HG03175 (cell line): ENCODE measurements at regions not wholly inside any gene's neighbourhood (a gene's known extent, or its start where the extent isn't known, plus 50 kb on each side); places are given as distances from the start of the nearest gene placed in this dataset.
"Not testable (repeated sequence)": the region's sequence is repeated elsewhere in the genome, so short reads cannot be mapped to it uniquely, and the experiment has no call there.

Experiments used
- ATAC-seq: cut with Tn5 transposase; IDR thresholded peaks from one replicate; pipeline ENCODE4 v1.9.1; 2021; ENCODE audit warnings: mild to moderate bottlenecking, moderate library complexity; ENCODE audit not compliant: unreplicated experiment

DNA sequence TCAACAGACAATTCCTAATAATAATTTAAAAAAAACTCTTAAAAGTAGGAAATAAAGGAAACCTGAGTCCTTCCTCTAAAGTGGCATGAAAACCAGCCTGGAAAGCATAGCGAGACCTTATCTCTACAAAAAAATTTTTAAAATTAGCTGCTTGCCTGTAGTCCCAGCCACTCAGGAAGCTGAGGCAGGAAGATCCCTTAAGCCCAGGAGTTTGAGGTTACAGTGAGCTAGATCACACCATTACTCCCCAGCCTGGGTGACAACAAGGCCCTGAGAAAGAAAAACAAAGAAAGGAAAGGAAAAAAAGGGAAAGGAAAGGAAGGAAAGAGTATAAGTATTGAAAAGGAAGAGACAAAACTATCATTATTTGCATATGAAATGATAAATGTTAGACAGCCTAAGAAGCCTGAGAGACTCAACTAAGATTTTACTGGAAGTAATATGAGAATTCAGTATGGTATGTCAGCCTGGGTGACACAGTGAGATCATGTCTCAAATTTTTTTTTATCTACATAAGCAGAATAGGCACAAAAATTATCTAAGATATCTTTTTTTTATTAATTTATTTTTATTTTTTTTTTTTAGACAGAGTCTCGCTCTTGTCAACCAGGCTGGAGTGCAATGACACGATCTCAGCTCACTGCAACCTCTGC is 113.0 kb downstream of the GOSR1 start:
- no peak for ATAC-seq

DNA sequence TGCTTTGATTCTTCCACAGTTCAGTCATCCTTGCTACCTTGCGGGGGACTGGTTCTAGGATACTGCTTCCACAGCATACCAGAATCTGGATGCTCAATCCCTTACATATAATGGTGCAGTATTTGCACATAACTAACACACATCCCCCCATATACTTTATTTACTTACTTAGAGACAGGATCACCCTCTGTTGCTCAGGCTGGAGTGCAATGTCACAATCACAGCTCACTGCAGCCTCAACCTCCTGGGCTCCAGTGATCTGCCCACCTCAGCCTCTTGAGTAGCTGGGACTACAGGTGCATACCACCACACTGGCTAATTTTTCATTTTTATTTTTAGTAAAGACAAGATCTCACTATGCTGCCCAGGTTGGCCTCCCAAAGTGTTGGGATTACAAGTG is 112.2 kb downstream of the GOSR1 start:
- ATAC-seq, result no peak

DNA sequence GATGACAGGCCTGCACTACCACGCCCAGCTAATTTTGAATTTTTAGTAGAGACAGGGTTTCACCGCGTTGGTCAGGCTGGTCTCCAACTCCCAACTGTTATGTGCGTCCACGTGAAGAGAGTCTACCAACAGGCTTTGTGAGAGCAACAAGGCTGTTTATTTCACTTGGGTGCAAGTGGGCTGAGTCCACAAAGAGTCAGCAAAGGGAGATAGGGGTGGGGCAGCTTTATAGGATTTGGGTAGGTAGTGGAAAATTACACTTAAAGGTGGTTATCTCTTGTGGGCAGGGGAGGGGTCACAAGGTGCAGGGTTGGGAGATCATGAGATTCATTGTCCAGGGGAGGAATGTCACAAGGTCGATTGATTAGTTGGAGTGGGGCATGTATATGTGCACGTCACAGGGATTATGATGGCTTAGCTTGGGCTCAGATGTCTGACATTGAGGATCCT is 111.6 kb downstream of the GOSR1 start:
- no peak for ATAC-seq

GRCh38 chr17:30586818-30587595 is 109.8 kb downstream of the GOSR1 start:
- ATAC-seq, result no peak

GRCh38 chr17:30584810-30585209 is 107.6 kb downstream of the GOSR1 start:
- no peak for ATAC-seq

DNA sequence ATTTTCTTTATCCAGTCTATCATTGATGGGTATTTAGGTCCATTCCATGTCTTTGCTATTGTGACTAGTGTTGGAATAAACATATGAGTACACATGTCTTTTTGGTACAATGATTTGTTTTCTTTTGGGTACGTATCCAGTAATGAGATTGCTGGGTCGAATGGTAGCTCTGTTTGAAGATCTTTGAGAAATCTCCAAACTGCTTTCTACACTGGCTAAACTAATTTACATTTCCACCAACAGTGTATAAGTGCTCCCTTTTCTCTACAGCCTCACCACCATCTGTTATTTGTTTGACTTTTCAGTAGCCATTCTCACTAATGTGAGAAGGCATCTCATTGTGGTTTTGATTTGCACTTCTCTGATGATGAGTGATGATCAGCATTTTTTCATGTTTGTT is 103.7 kb downstream of the GOSR1 start:
- no peak for ATAC-seq

DNA sequence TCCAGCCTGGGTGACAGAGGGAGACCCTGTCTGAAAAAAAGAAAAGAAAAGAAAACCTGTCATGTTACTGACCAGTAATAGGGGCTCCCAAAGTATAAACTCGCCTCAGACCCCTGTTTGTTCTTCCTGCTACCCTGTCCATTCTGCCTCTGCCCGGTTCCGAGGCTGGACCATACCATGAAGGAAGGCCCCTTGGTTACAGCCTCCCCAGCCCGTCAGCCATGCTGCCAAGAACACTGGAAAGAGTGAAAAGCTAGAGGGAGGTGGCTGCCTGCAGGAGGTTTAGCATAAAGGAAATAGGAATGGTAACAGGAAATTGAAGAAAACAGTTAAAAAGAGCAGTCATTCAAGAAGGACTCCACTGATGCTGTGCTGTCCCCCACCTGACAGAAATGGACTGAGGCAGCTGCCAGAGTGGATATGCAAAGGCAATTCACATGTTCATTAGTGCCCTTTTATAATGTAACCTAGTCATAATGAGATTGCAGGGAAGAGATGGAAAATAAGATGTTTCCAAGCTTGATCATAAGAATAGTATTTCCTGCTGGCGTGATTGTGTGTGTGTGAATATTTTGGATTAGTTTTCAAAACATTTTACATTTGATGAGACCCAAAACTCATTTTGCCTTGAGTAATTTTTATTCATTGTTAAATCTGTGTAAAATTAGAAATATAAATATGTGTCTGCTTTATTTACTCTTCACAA is 102.6 kb downstream of the GOSR1 start:
- no peak for ATAC-seq

- ATAC-seq, result not testable (repeated sequence)
Observed at GRCh38 chr17:30578015-30578717, 101.0 kb downstream of the GOSR1 start.
